GM23338 (cell line): ENCODE measurements at regions not wholly inside any gene's neighbourhood (a gene's known extent, or its start where the extent isn't known, plus 50 kb on each side); places are given as distances from the start of the nearest gene placed in this dataset.

ENCODE experiments used
- ATAC-seq: fragments of 200-7000 bp; cut with Tn5 transposase; 3 replicates; pipeline ENCODE4 v1.9.1; 2020
- DNase-seq: peaks from one replicate; pipeline ENCODE4 v3.0.0-alpha.2; 2015; ENCODE audit warnings: low spot score
- H2AFZ ChIP-seq: fragments of 200-600 bp; sonication (generic); 2 replicates; pipeline ENCODE4 v1.8.0; 2016; ENCODE audit warnings: antibody characterized with exemption, mild to moderate bottlenecking, moderate library complexity
- H3F3A ChIP-seq: fragments of 200-600 bp; sonication (generic); replicated peaks from 2 replicates; pipeline ENCODE4 v1.8.0; 2017; ENCODE audit warnings: antibody characterized with exemption, mixed run types, low read depth
- H3K27ac ChIP-seq: fragments of 200-600 bp; sonication (generic); 2 replicates; pipeline ENCODE4 v1.6.1; 2016; ENCODE audit warnings: low read depth
- H3K27me3 ChIP-seq: fragments of 200-600 bp; sonication (generic); 2 replicates; pipeline ENCODE4 v1.8.0; 2016; ENCODE audit warnings: mild to moderate bottlenecking, mixed run types, moderate library complexity; ENCODE audit not compliant: insufficient read depth
- H3K36me3 ChIP-seq: fragments of 200-600 bp; sonication (generic); 2 replicates; pipeline ENCODE4 v1.8.0; 2016; ENCODE audit warnings: mild to moderate bottlenecking; ENCODE audit not compliant: insufficient read depth
- H3K4me1 ChIP-seq: fragments of 200-600 bp; sonication (generic); 2 replicates; pipeline ENCODE4 v1.8.0; 2016; ENCODE audit warnings: mild to moderate bottlenecking, moderate library complexity; ENCODE audit not compliant: insufficient read depth
- H3K4me2 ChIP-seq: fragments of 200-600 bp; sonication (generic); 2 replicates; pipeline ENCODE4 v1.7.1; 2017; ENCODE audit warnings: mixed run types
- H3K4me3 ChIP-seq: fragments of 200-600 bp; sonication (generic); 2 replicates; pipeline ENCODE4 v1.6.1; 2016; ENCODE audit warnings: mixed run types
- H3K79me2 ChIP-seq: fragments of 200-600 bp; sonication (generic); replicated peaks from 2 replicates; pipeline ENCODE4 v1.8.0; 2017; ENCODE audit warnings: mild to moderate bottlenecking; ENCODE audit not compliant: insufficient read depth
- H3K9me2 ChIP-seq: fragments of 200-600 bp; sonication (generic); 2 replicates; pipeline ENCODE4 v1.8.0; 2017; ENCODE audit not compliant: insufficient read depth
- H4K20me1 ChIP-seq: fragments of 200-600 bp; sonication (generic); replicated peaks from 2 replicates; pipeline ENCODE4 v1.8.0; 2017; ENCODE audit warnings: mild to moderate bottlenecking; ENCODE audit not compliant: insufficient read depth
- H3K27ac Mint-ChIP-seq: 2 replicates; pipeline ENCODE4 v1.8.0; 2020; ENCODE audit warnings: inconsistent platforms, mild to moderate bottlenecking, moderate library complexity, mixed read lengths
- H3K27me3 Mint-ChIP-seq: 3 replicates; pipeline ENCODE4 v1.8.0; 2022; ENCODE audit warnings: low read depth, mild to moderate bottlenecking, moderate library complexity, mixed read lengths, inconsistent platforms; ENCODE audit not compliant: insufficient read depth, poor library complexity
- H3K36me3 Mint-ChIP-seq: 3 replicates; pipeline ENCODE4 v1.8.0; 2021; ENCODE audit warnings: low read depth, mild to moderate bottlenecking, inconsistent platforms, moderate library complexity, mixed read lengths
- H3K4me1 Mint-ChIP-seq: 3 replicates; pipeline ENCODE4 v1.8.0; 2020; ENCODE audit warnings: mild to moderate bottlenecking, inconsistent platforms, mixed read lengths
- H3K4me3 Mint-ChIP-seq: 3 replicates; pipeline ENCODE4 v1.8.0; 2021; ENCODE audit warnings: moderate library complexity, mild to moderate bottlenecking, inconsistent platforms, mixed read lengths
- H3K9me3 Mint-ChIP-seq: 3 replicates; pipeline ENCODE4 v1.8.0; 2020; ENCODE audit warnings: moderate library complexity, mild to moderate bottlenecking, inconsistent platforms, mixed read lengths
- CTCF ChIP-seq, 2 experiments: fragments of 200-600 bp in 1 of 2; sonication (generic) in 1 of 2; conservative IDR thresholded peaks; 2 replicates each; pipeline versions ENCODE4 v1.5.1 to v1.6.1; 2016 to 2017; ENCODE audit warnings: antibody characterized with exemption in 2 of 2, low read depth in 2 of 2, mild to moderate bottlenecking in 2 of 2, moderate library complexity in 1 of 2
- POLR2AphosphoS5 ChIP-seq: IDR thresholded peaks from 2 replicates; pipeline ENCODE4 v1.6.1; 2016; ENCODE audit warnings: antibody characterized with exemption, low read depth
- REST ChIP-seq: IDR thresholded peaks from one replicate; pipeline ENCODE4 v1.6.1; 2018; ENCODE audit warnings: antibody characterized with exemption; ENCODE audit not compliant: unreplicated experiment
- STAT1 ChIP-seq: IDR thresholded peaks from one replicate; pipeline ENCODE4 v1.6.1; 2016; ENCODE audit warnings: antibody characterized with exemption; ENCODE audit not compliant: unreplicated experiment
- ZNF114 ChIP-seq: fragments of 250-450 bp; sonication (Bioruptor Pico); IDR thresholded peaks from 2 replicates; pipeline ENCODE4 v1.5.0; 2020; ENCODE audit warnings: mild to moderate bottlenecking, moderate library complexity
- ZNF331 ChIP-seq: fragments of 250-450 bp; sonication (Bioruptor Pico); IDR thresholded peaks from 2 replicates; pipeline ENCODE4 v1.5.0; 2020; ENCODE audit warnings: low read depth, mild to moderate bottlenecking, moderate library complexity
- ZNF462 ChIP-seq: fragments of 250-450 bp; sonication (Bioruptor Pico); IDR thresholded peaks from 2 replicates; pipeline ENCODE4 v1.5.0; 2020; ENCODE audit warnings: mild to moderate bottlenecking, moderate library complexity

GRCh38 chr12:98334768-98335167 is 180.6 kb upstream of the TMPO start:
- Histone ChIP-seq H3K4me2 (no peak overlapping the region), H4K20me1 (no peaks in the 10 kb centered on the region), H3K27ac (no peak overlapping the region), H3K79me2 (no peaks in the 10 kb centered on the region), H2AFZ (no peak overlapping the region), H3K4me1 (no peaks in the 10 kb centered on the region), H3K4me3 (no peak overlapping the region), H3K27me3 (no peaks in the 10 kb centered on the region), H3K36me3 (no peaks in the 10 kb centered on the region), H3K9me2 (peaks cover 4% of the 10 kb centered on the region; the same call in 1 of the 2 replicates), H3F3A (no peaks in the 10 kb centered on the region)
- Mint-ChIP-seq H3K27me3 (peaks cover 5% of the 10 kb centered on the region), H3K4me1 (no peaks in the 10 kb centered on the region), H3K27ac (no peak overlapping the region), H3K36me3 (no peaks in the 10 kb centered on the region), H3K9me3 (no peaks in the 10 kb centered on the region; the same call in 2 of the 3 replicates), H3K4me3 (no peak overlapping the region)
- no peak for TF ChIP-seq ZNF331 (CRISPR knock-in tag)
- no peak for TF ChIP-seq ZNF462
- TF ChIP-seq CTCF (conservative IDR thresholded peaks at IDR 0.05; ENCODE audit: low read depth in 2 of 2): no peak
- ATAC-seq (no peak), DNase-seq (no peak)

- peaks cover 3% of the 10 kb centered on the region for H3K27me3 Mint-ChIP-seq
- H3K4me1 Mint-ChIP-seq: peaks cover 21% of the 10 kb centered on the region
- Histone ChIP-seq H3K4me3 (no peak overlapping the region), H3K4me2 (no peak overlapping the region), H4K20me1 (no peaks in the 10 kb centered on the region), H3K79me2 (no peaks in the 10 kb centered on the region), H3F3A (no peaks in the 10 kb centered on the region), H3K9me2 (peaks cover 10% of the 10 kb centered on the region), H3K27ac (no peak overlapping the region), H3K27me3 (no peaks in the 10 kb centered on the region), H3K36me3 (no peaks in the 10 kb centered on the region), H3K4me1 (peaks cover 20% of the 10 kb centered on the region), H2AFZ (no peak overlapping the region)
- ATAC-seq: no peak
- peaks cover 4% of the 10 kb centered on the region; the same call in 1 of the 3 replicates for H3K36me3 Mint-ChIP-seq
- no peak overlapping the region for H3K4me3 Mint-ChIP-seq
- peaks cover 3% of the 10 kb centered on the region; the same call in 2 of the 3 replicates for H3K9me3 Mint-ChIP-seq
- no peak for DNase-seq
- no peak overlapping the region for H3K27ac Mint-ChIP-seq
- TF ChIP-seq REST (no peak), ZNF114 (CRISPR knock-in tag) (no peak), CTCF (conservative IDR thresholded peaks at IDR 0.05; ENCODE audit: low read depth in 2 of 2) (no peak), POLR2AphosphoS5 (no peak), STAT1 (no peak)
Observed at GRCh38 chr12:98341026-98341425, 174.4 kb upstream of the TMPO start.
